ENCODE measurements at regions not wholly inside any gene's neighbourhood (a gene's known extent, or its start where the extent isn't known, plus 50 kb on each side); places are given as distances from the start of the nearest gene placed in this dataset.

GRCh38 chr5:98108497-98108896 lies 665.0 kb upstream of the RGMB start:
- H4K20me1 ChIP-seq (ENCODE audit: insufficient read depth) = no peaks in the 10 kb centered on the region
- no peak overlapping the region for H3K27ac ChIP-seq
- H3K9ac ChIP-seq = no peak overlapping the region
- no peak overlapping the region for H3K4me2 ChIP-seq
- no peaks in the 10 kb centered on the region for H3K79me2 ChIP-seq (ENCODE audit: insufficient read depth, low read depth)
- H2AFZ ChIP-seq (ENCODE audit: low read depth) = no peak overlapping the region
- H3K36me3 ChIP-seq (ENCODE audit: insufficient read depth) = no peaks in the 10 kb centered on the region
- H3K4me3 ChIP-seq (IDR thresholded peaks at IDR 0.05; ENCODE audit: insufficient read depth, low read depth, low read length) = no peak overlapping the region
- H3K27me3 ChIP-seq (ENCODE audit: insufficient read depth, low read depth) = no peaks in the 10 kb centered on the region
- TF ChIP-seq CTCF (conservative IDR thresholded peaks at IDR 0.05; ENCODE audit: low read depth, low read length) = no peak
- no peaks in the 10 kb centered on the region for H3K4me1 ChIP-seq (ENCODE audit: low read depth, poor library complexity, severe bottlenecking)

GRCh38 chr5:98109561-98110006 lies 663.9 kb upstream of the RGMB start:
- no peak for TF ChIP-seq CTCF (conservative IDR thresholded peaks at IDR 0.05; ENCODE audit: low read depth, low read length)
- H3K27me3 ChIP-seq (ENCODE audit: insufficient read depth, low read depth) = no peaks in the 10 kb centered on the region
- H3K27ac ChIP-seq = no peak overlapping the region
- H3K79me2 ChIP-seq (ENCODE audit: insufficient read depth, low read depth) = no peaks in the 10 kb centered on the region
- no peak overlapping the region for H3K4me3 ChIP-seq (IDR thresholded peaks at IDR 0.05; ENCODE audit: insufficient read depth, low read depth, low read length)
- no peak overlapping the region for H2AFZ ChIP-seq (ENCODE audit: low read depth)
- no peaks in the 10 kb centered on the region for H3K36me3 ChIP-seq (ENCODE audit: insufficient read depth)
- H4K20me1 ChIP-seq (ENCODE audit: insufficient read depth) = no peaks in the 10 kb centered on the region
- H3K4me2 ChIP-seq = no peak overlapping the region
- H3K9ac ChIP-seq = no peak overlapping the region
- no peaks in the 10 kb centered on the region for H3K4me1 ChIP-seq (ENCODE audit: low read depth, poor library complexity, severe bottlenecking)

- Histone ChIP-seq H3K27ac (no peak overlapping the region), H3K4me1 (ENCODE audit: low read depth, poor library complexity, severe bottlenecking) (no peaks in the 10 kb centered on the region), H3K9ac (no peak overlapping the region), H2AFZ (ENCODE audit: low read depth) (no peak overlapping the region), H4K20me1 (ENCODE audit: insufficient read depth) (no peaks in the 10 kb centered on the region), H3K4me3 (IDR thresholded peaks at IDR 0.05; ENCODE audit: insufficient read depth, low read depth, low read length) (no peak overlapping the region), H3K36me3 (ENCODE audit: insufficient read depth) (no peaks in the 10 kb centered on the region), H3K27me3 (ENCODE audit: insufficient read depth, low read depth) (no peaks in the 10 kb centered on the region), H3K79me2 (ENCODE audit: insufficient read depth, low read depth) (no peaks in the 10 kb centered on the region), H3K4me2 (no peak overlapping the region)
- no peak for TF ChIP-seq CTCF (conservative IDR thresholded peaks at IDR 0.05; ENCODE audit: low read depth, low read length)
Observed at GRCh38 chr5:98110282-98110691, 663.2 kb upstream of the RGMB start.

- no peaks in the 10 kb centered on the region for H4K20me1 ChIP-seq (ENCODE audit: insufficient read depth)
- no peaks in the 10 kb centered on the region for H3K79me2 ChIP-seq (ENCODE audit: insufficient read depth, low read depth)
- H3K9ac ChIP-seq = no peak overlapping the region
- H3K4me3 ChIP-seq (IDR thresholded peaks at IDR 0.05; ENCODE audit: insufficient read depth, low read depth, low read length) = no peak overlapping the region
- no peak overlapping the region for H3K4me2 ChIP-seq
- no peak overlapping the region for H3K27ac ChIP-seq
- no peaks in the 10 kb centered on the region for H3K27me3 ChIP-seq (ENCODE audit: insufficient read depth, low read depth)
- no peaks in the 10 kb centered on the region for H3K36me3 ChIP-seq (ENCODE audit: insufficient read depth)
- no peak overlapping the region for H2AFZ ChIP-seq (ENCODE audit: low read depth)
- no peaks in the 10 kb centered on the region for H3K4me1 ChIP-seq (ENCODE audit: low read depth, poor library complexity, severe bottlenecking)
- TF ChIP-seq CTCF (conservative IDR thresholded peaks at IDR 0.05; ENCODE audit: low read depth, low read length) = no peak
Observed at GRCh38 chr5:98110791-98111190, 662.7 kb upstream of the RGMB start.

Data from KMS-11 (cell line).